SU-DHL-6 (cell line): ENCODE measurements at regions not wholly inside any gene's neighbourhood (a gene's known extent, or its start where the extent isn't known, plus 50 kb on each side); places are given as distances from the start of the nearest gene placed in this dataset.
"Not testable (repeated sequence)": the region's sequence is repeated elsewhere in the genome, so short reads cannot be mapped to it uniquely, and the experiment has no call there.

Source experiments
- H2AFZ ChIP-seq: fragments of 200-600 bp; sonication (generic); 2 replicates; pipeline ENCODE4 v1.6.1; 2014; ENCODE audit warnings: low read depth, mild to moderate bottlenecking, moderate library complexity, mixed read lengths, antibody characterized with exemption, low read length; ENCODE audit not compliant: severe bottlenecking
- H3F3A ChIP-seq: fragments of 200-600 bp; shearing (Covaris generic); 2 replicates; pipeline ENCODE4 v1.6.0; 2016; ENCODE audit warnings: antibody characterized with exemption, mild to moderate bottlenecking; ENCODE audit not compliant: insufficient read depth
- H3K27ac ChIP-seq: fragments of 200-600 bp; sonication (generic); 2 replicates; pipeline ENCODE4 v1.5.1; 2016; ENCODE audit warnings: low read depth, mild to moderate bottlenecking, low read length, moderate library complexity, mixed read lengths
- H3K27me3 ChIP-seq: fragments of 200-600 bp; sonication (generic), shearing (Covaris generic); 2 replicates; pipeline ENCODE4 v1.6.0; 2014; ENCODE audit warnings: mild to moderate bottlenecking, low read length
- H3K36me3 ChIP-seq: fragments of 200-600 bp; sonication (generic); 2 replicates; pipeline ENCODE4 v1.6.1; 2014; ENCODE audit warnings: mild to moderate bottlenecking, low read length, mixed read lengths
- H3K4me2 ChIP-seq: fragments of 300-600, 200-600 bp; shearing (Covaris generic), sonication (generic); 2 replicates; pipeline ENCODE4 v1.6.0; 2014; ENCODE audit warnings: low read length, low read depth, mild to moderate bottlenecking; ENCODE audit not compliant: poor library complexity, severe bottlenecking
- H3K4me3 ChIP-seq: fragments of 200-600 bp; sonication (generic); 2 replicates; pipeline ENCODE4 v1.5.1; 2014; ENCODE audit warnings: antibody characterized with exemption, low read length, mild to moderate bottlenecking, mixed read lengths; ENCODE audit not compliant: insufficient read depth, poor library complexity, severe bottlenecking
- H3K79me2 ChIP-seq: fragments of 200-600 bp; sonication (generic); 2 replicates; pipeline ENCODE4 v1.6.1; 2014; ENCODE audit warnings: mild to moderate bottlenecking, low read length, moderate library complexity; ENCODE audit not compliant: insufficient read depth
- H3K9ac ChIP-seq: fragments of 200-600 bp; sonication (generic); 2 replicates; pipeline ENCODE4 v1.7.0; 2014; ENCODE audit warnings: mild to moderate bottlenecking, low read length
- H3K9me2 ChIP-seq: fragments of 200-600 bp; sonication (generic); replicated peaks from 2 replicates; pipeline ENCODE4 v1.6.1; 2014; ENCODE audit warnings: low read length; ENCODE audit not compliant: insufficient read depth
- H3K9me3 ChIP-seq: fragments of 200-600 bp; sonication (generic); 2 replicates; pipeline ENCODE4 v1.6.1; 2014; ENCODE audit warnings: low read length, mixed read lengths; ENCODE audit not compliant: insufficient read depth
- H4K20me1 ChIP-seq: fragments of 200-600 bp; sonication (generic); 2 replicates; pipeline ENCODE4 v1.6.1; 2014; ENCODE audit warnings: low read depth, mild to moderate bottlenecking, antibody characterized with exemption, low read length, moderate library complexity, mixed read lengths
- CTCF ChIP-seq: fragments of 200-600 bp; sonication (generic); IDR thresholded peaks from one replicate; pipeline ENCODE4 v1.5.1; 2017; ENCODE audit warnings: antibody characterized with exemption, mild to moderate bottlenecking, low read length, moderate library complexity; ENCODE audit not compliant: insufficient read depth, poor library complexity, severe bottlenecking
- EZH2phosphoT487 ChIP-seq: fragments of 200-600 bp; sonication (generic), shearing (Covaris generic); conservative IDR thresholded peaks from 2 replicates; pipeline ENCODE4 v1.6.1; 2018; ENCODE audit warnings: mild to moderate bottlenecking, antibody characterized with exemption, low read length, moderate library complexity, mixed read lengths

- H3F3A ChIP-seq, result no peaks in the 10 kb centered on the region
- H4K20me1 ChIP-seq, result no peaks in the 10 kb centered on the region
- H3K4me3 ChIP-seq, result no peak overlapping the region
- no peak overlapping the region for H3K27ac ChIP-seq
- H3K27me3 ChIP-seq, result no peaks in the 10 kb centered on the region
- H3K9me3 ChIP-seq, result no peaks in the 10 kb centered on the region
- TF ChIP-seq EZH2phosphoT487 (no peak), CTCF (no peak)
- no peak overlapping the region for H2AFZ ChIP-seq
- no peak overlapping the region for H3K4me2 ChIP-seq
- no peaks in the 10 kb centered on the region for H3K9me2 ChIP-seq
- no peak overlapping the region for H3K9ac ChIP-seq
- H3K36me3 ChIP-seq, result no peaks in the 10 kb centered on the region
- no peaks in the 10 kb centered on the region for H3K79me2 ChIP-seq
Measured at GRCh38 chr2:131828164-131828561, 300.5 kb downstream of the CCDC74A start.

- H3K9me3 ChIP-seq, H3K79me2 ChIP-seq, H4K20me1 ChIP-seq, H3F3A ChIP-seq, H2AFZ ChIP-seq, H3K4me2 ChIP-seq, H3K27me3 ChIP-seq, H3K9ac ChIP-seq, H3K27ac ChIP-seq, H3K9me2 ChIP-seq, H3K36me3 ChIP-seq, H3K4me3 ChIP-seq: not testable (repeated sequence)
Measured at GRCh38 chr2:131828633-131829455, 301.2 kb downstream of the CCDC74A start.

- not testable (repeated sequence) for H3F3A ChIP-seq, H3K9me3 ChIP-seq, H3K27me3 ChIP-seq, H3K4me2 ChIP-seq, H3K9me2 ChIP-seq, H3K79me2 ChIP-seq, H3K27ac ChIP-seq, H4K20me1 ChIP-seq, H3K36me3 ChIP-seq, H3K4me3 ChIP-seq, H2AFZ ChIP-seq, H3K9ac ChIP-seq
Measured at GRCh38 chr2:131829456-131830241, 302.0 kb downstream of the CCDC74A start.

- not testable (repeated sequence) for H3K4me3 ChIP-seq, H3K79me2 ChIP-seq, H4K20me1 ChIP-seq, H3K27me3 ChIP-seq, H2AFZ ChIP-seq, H3K27ac ChIP-seq, H3K9me3 ChIP-seq, H3K9me2 ChIP-seq, H3K36me3 ChIP-seq, H3K9ac ChIP-seq, H3F3A ChIP-seq, H3K4me2 ChIP-seq
Measured at GRCh38 chr2:131830242-131830945, 302.7 kb downstream of the CCDC74A start.

- not testable (repeated sequence) for H3K27ac ChIP-seq, H3K79me2 ChIP-seq, H4K20me1 ChIP-seq, H3K4me3 ChIP-seq, H3K9ac ChIP-seq, H2AFZ ChIP-seq, H3K4me2 ChIP-seq, H3K9me2 ChIP-seq, H3F3A ChIP-seq, H3K27me3 ChIP-seq, H3K9me3 ChIP-seq, H3K36me3 ChIP-seq
Measured at GRCh38 chr2:131830946-131831310, 303.2 kb downstream of the CCDC74A start.
